ENCODE measurements at regions not wholly inside any gene's neighbourhood (a gene's known extent, or its start where the extent isn't known, plus 50 kb on each side); places are given as distances from the start of the nearest gene placed in this dataset.

DNA sequence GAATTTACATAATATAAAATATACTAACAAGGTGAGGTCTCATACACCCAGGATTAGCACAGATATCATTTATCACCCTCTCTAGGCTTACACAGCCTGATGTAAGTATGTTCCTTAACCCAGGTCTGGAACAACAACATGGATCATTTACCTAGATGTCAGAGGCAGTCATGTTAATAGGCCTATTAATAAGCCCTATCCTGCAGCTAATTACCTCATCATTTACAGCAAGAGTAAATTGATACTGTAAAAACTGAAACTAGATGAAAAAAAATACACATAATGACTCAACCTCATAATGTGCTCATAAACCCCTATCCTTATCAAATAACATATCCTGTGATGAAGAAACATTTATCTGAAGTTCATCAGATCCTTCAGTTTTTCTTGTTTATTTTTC is 334.3 kb upstream of the MANEA start:
- DNase-seq (ENCODE audit: low read depth): no peak

DNA sequence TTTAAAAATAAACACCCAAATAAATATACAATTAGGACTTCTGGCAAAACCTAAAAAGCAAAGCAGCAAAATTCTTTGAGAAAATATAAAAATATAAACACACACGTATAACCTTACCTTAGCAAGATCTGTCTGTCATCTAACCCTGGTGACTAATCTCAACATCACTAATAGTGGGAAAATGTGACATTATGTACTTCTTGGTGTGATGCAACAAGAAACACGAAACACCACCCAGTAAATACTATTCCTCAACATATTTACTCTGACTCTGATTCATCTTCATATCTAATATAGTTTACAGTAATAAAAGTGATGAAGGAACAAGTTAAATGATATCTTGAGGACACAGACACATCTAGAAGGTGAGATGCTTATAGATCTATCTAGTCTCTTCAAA is 332.6 kb upstream of the MANEA start:
- no peak for DNase-seq (ENCODE audit: low read depth)

DNA sequence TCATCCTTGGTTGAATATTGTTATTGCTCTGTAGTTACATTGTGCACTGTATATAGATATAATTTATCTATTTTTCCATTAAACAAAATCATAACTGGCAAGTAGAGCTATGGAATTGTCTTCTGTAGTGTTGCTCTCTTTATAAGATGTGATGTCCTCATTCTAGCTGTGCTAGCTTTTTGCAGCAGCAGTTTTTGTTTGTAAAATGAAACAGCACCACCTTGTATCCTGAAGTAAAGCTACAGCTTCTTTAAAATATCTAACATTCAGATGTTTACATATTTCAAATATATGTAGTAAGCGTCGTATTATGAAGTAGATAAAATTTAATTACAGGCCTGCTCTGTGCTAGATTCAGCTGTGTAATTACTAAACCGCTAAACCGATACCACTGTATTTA is 328.8 kb upstream of the MANEA start:
- peak; percentile 31 for DNase-seq (ENCODE audit: low read depth)

DNA sequence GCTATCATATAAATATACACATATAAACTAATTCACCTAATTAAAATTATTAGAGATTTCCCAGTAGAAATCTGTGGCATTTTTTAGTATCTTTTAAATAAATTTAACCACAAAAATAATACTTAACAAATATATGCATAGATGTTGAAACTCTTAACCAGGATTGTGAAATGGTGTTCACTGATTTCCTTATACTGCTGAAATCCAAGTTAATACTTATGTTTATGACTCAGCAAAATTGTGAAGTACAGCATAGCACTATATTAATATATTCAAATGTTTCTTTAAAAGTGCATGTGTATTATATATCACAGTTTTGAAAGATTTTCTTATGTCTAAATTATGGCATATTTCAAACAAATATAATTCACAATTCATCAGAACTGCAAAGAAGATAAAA is 328.2 kb upstream of the MANEA start:
- DNase-seq (ENCODE audit: low read depth): peak; percentile 69

DNA sequence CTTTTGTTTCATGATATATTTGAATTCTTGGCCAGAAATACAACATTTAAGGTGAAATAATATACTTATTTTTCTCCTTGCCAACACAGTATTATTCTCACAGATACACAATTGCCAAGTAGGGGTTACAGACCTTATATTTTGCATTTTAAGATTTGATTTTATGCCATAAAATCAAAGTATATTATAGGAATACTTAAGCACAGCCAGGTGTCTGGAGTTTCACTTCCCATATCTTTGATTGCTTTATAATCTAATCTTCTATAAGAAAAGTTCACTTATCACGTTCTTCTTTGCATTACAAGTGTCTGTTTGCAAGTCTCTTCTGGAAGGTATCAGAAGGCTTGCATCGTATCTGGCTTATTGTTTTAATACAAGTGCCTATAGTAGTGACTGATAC is 327.7 kb upstream of the MANEA start:
- no peak for DNase-seq (ENCODE audit: low read depth)

DNA sequence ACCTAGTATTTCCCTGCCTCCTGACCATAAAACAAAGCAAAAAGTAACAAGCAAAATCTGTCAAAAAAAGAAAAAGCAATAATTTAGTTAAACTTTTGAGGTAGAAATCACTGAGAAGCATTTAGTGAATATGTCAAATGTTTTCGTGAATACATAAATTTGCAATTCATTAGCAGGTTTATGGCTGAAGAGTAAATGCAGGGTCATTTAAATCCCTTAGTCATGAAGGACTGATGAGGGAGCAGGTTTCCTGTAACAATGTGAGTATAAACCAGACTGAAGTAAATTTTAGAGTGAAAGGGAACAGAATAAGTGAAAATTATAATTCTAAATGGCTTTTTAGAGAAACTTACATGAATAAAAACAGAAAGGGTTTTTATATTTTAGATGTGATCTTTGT is 313.5 kb upstream of the MANEA start:
- no peak for DNase-seq (ENCODE audit: low read depth)

DNA sequence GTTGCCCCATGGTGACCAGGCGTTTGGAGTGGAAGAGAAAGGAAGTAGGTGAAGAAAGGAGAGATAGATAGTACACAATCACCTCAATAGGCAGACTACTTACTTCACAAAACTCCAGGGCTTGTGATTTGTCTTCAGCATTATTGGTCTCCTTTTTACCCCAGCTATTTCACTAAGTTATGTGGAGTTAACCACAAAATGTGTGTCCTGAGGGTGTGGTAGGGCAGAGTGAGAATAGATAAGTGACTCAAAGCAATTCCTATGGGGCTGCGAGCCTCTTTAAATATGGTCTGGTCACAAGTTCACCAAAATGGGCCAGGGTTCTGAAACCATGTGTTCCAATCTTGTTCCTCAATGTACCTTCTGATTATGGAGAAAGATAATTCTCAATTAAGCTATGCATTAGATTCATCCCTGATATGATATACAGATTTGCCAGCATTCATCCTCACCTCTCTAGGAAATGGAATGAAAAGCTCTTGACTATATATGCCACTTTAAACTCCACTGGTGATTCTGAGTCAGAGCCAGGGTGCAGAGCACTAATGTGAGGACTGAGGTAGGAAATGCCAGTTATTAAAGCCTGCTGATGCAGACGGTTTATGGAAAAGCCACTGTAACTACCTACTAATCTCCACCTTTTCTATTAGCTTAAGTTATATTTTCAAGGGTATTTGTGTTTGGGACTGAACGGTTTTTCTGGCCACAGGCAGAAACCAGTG is 310.6 kb upstream of the MANEA start:
- DNase-seq (ENCODE audit: low read depth): no peak

DNA sequence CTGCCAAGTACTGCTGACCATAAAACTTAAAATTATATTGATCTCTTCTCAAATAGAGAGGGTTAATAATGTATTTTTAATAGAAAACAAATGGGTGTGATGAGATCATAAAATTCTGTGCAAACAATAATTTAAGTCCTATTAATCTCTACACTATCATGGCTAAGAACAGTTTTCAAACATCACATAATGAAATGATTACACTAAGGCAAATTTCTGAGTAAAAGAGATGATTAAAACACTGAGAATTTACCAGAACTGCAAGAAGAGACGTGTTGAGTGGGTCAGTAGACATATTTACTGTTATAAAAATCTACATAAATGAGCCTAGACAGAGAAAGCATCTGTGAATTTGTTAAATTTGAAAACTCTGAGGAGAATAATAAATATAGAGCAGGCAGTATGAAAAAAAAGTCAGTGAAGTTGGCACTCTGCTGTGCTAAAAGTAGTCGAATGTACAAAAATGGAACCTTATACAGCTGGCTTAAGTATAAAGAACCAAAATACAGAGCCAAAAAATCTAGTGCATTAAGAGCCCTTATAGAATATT is 302.6 kb upstream of the MANEA start:
- no peak for DNase-seq (ENCODE audit: low read depth)

DNA sequence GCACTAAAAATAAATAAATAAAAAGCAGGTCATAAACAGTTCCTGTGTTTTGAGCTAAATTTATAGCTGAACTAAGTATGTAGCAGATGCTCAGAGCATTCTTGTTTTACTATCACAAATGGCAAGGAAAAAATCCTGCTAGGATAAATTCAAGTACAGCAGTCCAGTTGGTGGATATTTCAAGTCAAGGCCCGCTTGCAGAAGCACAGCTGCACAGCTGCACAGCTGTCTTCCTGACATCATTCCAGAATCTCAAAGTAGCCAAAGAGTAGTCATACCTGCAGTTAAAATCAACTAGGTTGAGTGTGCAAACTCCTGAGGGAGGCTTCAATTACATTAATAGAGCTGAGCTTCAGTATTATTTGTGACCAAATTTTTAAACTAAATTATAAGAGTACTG is 297.7 kb upstream of the MANEA start:
- no peak for DNase-seq (ENCODE audit: low read depth)

DNA sequence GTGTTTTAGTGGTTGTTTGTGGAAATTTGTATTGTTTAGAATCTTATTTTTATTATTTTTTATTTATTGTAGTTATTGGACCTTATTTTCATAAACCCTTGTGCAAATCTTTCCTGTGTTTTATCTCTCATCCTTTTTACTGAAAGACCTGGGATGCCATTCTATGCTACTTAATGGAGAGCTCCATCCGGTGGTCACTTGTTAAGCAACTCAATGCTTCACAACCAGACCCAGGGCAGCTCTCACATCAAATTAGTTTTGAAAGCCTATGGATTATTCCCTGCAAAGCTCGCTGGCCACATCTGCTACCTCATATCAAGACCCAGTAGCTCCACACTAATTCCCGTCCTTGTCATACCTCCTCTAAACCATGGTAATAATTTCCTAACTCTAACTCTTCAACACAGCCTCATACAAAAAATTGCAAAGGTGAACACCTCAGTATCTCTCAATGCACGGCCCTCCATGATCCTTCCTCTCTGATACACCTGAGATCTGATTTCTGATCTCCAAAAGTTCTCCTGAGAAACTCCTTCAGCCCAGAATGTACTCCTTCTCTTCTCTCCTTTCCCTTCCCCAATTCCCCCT is 296.6 kb upstream of the MANEA start:
- DNase-seq (ENCODE audit: low read depth): peak; percentile 14

DNA sequence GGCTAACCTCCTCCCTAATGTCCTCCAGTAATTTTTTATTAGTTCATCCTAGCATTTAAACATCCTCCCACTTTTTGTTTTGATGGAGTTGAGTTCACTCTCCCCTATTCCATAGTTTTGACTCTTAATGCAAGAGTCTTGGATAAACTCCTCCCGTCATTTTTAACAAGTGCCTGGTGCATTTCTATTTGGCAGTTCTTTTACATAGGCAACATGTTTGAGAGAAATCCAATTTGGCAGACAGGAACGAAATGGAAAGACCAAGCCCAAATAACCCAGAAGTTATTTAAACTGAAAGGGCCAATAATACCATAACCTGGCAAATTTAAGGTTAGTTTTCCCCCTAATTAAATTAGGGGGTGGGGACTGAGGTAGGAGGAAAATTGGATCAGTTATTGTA is 291.5 kb upstream of the MANEA start:
- no peak for DNase-seq (ENCODE audit: low read depth)

DNA sequence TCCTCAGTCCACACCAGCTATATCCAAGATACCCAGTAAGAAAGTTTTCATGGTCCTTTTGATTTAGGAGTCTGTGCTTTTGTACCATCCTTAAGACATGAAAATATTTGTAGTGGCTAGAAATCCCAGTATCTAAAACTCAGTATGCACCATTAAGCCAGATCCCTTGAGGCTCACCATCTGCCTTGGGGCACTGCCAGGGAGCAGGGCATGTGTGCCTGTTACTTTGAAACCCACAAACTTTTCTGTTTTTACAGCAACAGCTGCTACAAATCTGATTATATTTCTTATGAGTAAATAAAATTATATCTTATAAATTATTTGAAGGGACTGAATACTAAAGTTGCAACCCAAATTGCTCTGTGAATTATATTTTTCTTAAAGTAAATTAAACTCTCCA is 290.5 kb upstream of the MANEA start:
- DNase-seq (ENCODE audit: low read depth): no peak

DNA sequence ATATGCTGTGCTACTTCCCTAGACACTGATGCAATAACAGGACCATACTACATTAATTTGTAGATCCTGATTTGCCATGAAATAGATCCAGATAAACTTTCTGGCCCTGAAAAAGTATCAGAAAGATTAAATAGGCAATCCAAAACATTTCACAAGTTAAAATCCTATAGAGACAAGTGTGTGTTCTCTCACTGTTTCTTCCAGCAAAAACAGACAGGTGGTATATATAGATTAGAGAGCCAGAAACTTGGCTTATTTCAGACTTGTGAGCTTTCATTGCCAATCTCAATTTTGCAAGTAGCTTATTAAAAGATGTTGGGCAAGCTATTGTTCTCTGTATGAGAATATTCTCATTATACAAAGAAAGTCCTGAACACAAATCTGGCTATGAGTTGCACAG is 289.1 kb upstream of the MANEA start:
- no peak for DNase-seq (ENCODE audit: low read depth)

DNA sequence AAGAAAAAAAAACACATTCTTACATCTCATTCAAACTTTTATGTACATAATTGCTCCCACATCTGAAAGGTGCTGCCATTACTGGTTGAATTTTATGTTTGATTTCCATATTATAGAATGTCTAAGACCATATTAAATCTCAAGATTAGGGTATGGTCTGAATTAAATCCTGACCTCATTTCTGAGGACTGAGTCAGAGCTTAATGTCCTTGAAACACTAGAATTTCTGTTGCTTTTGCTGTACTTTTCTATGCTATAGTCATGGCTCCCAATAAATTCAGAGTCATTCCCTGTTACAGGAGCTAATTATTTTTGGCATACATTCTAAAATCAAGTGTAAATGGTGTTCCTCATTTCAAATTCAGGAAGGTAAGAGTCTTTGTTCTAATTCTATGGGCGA is 285.3 kb upstream of the MANEA start:
- no peak for DNase-seq (ENCODE audit: low read depth)

DNA sequence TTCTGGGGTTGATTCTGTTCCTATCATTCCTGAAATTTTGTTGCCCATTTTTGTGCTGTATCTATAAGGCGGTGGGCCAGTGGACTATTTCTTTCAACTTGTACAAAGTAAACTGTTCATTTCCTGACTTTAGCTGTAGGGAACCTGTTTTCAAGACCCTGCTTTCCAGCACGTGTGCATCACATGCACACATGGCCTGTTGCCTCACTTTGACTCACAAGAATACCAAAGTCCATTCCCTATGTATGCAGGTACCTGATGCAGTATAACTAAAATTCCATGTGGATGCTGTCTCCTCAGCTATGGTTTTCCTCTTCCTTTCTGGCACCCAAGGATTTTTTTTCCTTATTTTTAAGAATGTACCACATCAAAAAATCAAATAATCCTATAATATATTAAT is 284.1 kb upstream of the MANEA start:
- no peak for DNase-seq (ENCODE audit: low read depth)

DNA sequence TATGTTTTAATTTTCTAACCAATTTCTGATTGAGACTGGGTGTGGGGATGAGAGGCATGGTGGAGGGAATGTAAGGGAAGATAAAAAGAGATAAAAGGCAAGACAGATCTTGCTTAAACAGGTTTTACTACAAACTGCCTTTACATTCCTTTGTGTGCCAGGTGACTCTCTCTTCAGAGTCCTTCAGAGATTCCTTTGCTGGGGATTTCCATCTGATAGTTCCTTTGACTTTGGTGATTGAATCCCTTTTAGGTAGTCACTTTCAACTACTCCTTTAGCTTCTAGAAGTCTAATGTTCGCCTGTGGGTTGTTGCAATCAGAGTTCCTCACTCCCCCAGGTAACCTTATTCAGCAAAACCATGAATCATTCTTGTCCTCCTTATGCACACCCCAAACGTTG is 283.3 kb upstream of the MANEA start:
- no peak for DNase-seq (ENCODE audit: low read depth)

DNA sequence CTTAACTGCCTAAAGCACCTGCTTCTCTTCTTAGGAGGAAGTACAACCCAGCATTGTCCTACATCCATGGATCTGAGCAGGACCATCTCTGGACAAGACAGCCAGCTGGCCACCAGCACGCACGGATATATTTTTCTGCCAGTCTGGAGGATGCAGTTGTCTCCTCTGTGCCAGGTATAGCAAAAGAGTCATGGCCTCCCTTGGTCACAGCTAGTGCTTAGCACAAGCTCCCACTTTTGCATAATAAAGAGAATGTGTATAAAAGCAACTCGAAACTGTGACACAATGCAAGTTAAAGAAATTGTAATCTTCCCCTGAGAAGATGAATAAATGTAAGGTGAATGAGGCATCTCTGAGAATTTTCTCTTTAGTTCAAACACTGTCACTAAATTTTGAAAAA is 267.8 kb upstream of the MANEA start:
- no peak for DNase-seq (ENCODE audit: low read depth)

DNA sequence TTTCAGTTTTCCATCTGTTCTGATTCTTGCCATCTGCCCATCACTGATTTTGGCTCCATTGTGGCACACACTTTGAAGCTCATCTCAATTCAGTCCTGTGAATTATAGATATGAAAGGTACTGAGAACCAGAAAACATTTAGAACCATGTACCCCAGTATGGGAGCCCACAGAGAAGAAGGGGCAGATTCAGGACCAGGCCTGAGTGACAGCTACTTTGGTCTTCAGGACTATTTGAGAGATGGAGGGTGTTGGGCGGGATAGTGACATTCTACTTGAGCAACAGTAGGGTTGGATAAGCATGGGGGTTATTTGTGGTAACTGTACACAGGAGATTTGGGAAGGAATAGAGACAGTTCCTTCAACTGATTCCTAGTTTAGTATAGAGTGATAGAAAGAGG is 259.2 kb upstream of the MANEA start:
- DNase-seq (ENCODE audit: low read depth): no peak

DNA sequence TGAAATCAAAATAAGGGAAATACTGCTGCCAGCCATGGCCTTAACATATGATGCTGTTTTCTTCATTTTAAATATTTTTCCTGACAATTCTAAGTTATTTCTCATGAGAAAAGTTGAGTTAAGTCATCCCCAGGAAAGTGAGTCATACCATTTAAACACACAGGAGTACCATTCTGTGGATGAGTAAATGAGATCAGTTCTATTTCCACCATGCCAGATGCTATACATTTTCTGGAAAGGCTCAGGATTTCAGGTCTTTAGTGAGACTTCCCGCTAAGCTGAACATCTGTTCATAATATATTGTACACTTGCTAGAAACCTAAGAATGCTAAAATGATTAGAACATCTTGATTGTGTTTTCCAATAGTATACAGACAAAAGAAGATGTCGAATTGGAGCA is 256.2 kb upstream of the MANEA start:
- peak; percentile 16 for DNase-seq (ENCODE audit: low read depth)

DNA sequence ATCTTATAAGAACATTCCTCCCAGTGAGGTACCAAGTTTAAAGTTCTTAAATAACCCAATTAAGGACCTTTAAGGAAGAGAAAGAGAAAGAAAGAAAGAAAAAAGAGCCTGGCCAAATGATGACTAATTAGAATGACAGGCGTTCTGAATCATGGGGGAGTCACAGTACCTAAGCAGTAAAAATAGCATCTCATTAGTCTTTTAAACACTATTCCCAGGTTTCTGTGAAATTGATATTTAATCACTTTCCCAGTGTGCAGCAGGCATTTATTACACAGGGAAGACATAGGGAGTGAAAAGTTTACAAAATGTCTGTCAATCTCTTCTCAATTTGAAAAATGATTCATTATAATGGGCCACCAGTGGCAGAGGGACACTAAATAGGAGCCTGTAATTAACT is 251.4 kb upstream of the MANEA start:
- no peak for DNase-seq (ENCODE audit: low read depth)

DNA sequence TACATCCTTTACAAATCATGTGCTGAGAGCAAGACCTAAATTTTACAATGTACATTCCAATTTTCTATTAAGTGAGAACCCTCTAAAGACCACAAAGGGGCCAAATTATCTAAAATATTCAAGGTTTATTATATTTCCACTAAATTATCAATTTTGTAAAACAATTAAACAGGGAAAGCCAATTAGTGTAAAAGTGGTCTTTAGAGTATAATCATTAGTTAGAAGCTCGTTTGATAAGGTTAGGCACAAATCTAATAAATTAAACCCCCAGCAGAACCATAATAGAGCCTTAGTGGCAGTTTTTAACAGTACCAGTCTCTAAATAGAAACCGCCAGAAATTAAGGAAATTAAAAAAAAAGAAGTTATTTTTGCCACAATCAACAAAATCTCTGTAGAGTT is 249.1 kb upstream of the MANEA start:
- DNase-seq (ENCODE audit: low read depth): no peak

DNA sequence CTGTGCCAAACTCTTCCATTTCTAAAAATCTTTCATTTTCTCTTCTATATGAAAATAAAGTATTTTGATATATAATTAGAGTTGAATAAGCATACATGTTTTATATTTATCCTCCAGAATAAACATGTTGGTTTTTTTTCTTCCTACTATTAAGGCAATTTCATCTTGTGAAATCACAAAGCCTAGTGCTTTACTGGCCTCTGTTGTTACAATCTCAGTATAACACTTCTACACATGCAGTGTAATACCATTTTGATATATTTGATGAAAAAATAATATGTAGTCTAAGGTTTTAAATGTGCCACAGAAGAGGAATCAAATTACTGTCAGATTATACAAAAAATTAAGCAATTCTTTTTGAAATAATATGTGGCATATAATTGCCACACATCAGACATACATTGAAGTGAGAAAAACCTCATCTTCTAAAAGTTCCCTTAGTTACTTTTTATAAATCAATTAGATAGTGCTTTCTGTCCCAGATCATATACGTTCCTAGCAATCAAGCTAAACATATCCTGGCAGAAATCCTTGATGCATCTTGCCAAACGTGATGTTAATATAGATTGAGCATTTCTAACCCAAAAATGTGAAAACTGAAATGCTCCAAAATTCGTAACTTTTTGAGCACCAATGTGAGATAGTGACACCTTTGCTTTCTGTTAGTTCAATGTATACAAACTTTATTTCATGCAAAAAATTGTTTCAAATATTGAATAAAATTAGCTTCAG is 225.1 kb upstream of the MANEA start:
- DNase-seq (ENCODE audit: low read depth): peak; percentile 1

DNA sequence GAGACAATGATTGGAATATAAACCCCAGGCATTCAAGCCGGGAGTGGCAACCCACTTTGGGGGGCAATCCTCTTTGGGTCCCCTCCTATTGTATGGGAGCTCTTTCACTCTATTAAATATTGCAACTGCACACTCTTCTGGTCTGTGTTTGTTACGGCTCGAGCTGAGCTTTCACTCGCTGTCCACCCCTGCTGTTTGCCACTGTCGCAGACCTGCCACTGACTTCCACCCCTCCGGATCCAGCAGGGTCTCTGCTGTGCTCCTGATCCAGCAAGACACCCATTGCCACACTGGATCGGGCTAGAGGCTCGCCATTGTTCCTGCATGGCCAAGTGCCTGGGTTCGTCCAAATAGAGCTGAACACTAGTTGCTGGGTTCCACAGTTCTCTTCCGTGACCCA is 222.8 kb upstream of the MANEA start:
- no peak for DNase-seq (ENCODE audit: low read depth)

All from fibroblast of the conjunctiva (primary cell).